ENCODE measurements at regions not wholly inside any gene's neighbourhood (a gene's known extent, or its start where the extent isn't known, plus 50 kb on each side); places are given as distances from the start of the nearest gene placed in this dataset.

DNA sequence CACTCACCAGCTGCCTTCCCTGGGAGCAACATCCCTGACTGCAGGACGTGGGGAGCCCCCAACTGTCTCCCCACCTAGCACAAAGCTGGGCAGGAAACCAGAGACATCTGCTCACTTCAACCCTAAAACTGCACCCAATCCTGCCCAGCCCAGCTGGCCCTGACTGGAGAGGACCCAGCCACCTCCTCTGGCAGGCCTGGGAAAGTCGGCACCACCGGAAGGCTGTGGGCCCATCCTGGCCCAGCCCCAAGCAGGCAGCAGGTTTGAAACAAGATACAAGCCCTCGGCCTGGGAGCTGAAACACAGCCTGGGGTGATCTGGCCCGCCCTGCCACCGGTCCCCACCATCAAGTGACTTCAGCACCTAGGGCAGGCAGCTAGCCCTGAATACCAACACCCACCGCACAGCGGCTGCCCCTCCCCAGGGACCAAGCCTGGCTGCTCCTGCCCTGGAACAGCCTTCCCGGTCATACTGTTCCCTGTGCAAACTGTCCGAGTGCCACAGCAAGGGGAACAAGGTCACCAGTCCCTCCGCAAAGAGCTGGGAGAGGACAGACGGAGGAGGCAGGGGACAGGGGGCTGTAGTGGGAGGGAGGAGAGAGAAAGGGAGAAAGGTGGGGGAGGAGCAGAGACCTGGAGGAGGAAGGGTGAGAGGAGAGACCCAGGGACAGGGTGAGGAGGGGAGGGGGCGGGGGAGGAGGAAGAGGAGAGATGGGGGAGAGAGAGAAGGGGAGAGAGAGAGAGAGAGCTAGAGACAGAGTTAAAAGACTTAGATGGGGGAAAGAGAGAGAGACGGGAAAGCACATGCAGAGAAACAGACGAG lies 115.7 kb downstream of the RFLNA start:
- DNase-seq: no peak

DNA sequence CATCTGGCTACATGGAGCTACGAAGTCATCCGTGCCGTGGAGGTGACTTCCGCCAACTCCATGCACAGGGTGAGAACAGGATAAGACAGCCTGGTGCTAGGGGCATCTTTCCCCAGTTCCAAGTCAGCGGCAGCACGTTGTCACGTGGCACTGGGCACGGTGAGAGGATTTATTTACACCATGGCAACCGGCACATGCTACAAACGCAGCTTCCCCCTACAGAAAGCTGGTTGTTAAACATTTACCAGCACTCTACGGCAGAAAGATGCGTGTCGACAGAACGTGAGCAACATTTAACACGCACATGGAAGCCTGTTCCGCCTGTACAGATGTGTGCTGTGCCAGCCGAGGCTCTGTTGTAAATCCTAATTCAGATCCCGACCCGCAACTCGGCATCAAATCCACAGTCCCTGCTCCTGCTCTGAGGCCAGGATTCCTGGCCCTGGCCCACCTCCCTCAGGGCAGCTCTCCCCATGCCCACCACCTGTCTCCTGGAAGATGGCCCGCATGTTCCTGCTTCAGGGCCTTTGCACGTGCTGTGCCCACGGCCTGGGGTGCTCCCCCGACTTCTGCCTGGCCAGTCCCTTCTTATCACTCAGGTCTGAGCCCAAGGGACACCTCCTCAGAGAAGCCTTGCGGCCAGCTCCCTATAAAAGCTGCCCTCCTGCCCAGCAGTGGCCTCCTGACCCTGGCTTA lies 114.1 kb downstream of the RFLNA start:
- DNase-seq: no peak

DNA sequence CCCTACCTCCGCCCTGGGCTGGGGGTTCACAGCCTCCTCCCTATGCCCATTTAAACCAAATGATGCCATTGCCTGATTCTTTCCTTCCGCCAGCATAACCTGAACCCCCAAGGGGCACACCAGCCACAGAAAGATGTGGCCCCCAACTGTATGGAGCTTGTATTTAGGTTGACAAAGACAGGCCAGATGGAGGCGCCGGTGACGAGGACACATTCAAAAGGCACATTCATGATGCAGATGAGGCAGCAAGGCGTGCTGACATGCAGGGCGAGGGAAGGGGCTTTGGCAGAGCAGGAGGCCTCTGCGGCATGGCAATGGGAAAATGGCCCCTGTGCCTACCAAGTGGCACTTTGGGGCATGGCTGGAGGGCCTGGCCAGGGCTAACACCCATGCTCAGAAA lies 112.2 kb downstream of the RFLNA start:
- no peak for DNase-seq

DNA sequence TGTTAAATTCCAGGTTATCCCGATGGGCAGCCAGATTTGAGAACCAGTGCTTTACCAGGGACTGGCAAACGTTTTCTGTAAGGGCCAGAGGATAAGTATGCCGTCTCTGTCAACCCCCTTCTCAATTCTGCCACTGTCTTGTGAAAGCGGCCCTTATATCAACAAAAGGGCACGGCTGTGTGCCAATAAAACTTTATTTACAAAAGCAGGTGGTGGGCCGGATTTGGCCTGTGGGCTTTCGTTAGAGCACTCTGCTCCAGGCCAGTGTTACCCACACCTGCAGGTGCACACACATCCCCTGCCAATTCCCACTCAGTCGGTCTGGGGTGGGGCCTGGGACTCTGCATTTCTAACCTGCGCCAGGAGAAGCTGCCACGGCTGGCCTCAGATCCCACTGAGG lies 111.2 kb downstream of the RFLNA start:
- DNase-seq: no peak

DNA sequence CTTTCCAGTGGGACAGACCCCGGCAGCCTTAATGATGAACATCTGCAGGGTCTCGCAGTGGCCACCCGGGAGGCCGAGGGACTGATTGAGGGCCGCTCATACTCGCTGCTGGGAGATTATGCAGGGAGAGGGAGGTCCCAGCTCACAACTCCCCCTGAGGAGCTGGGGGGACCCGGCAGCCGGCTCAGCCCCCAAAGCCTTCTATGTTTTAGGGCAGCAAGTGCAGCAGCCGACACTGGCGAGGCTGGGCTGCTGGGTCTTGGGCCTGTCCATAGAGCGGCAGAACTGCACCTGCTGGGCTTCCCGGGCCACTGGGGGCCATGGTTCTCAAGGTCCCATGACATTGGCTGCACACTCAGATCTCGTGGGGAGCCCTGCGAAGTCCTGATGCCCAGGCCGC lies 110.7 kb downstream of the RFLNA start:
- DNase-seq: no peak

DNA sequence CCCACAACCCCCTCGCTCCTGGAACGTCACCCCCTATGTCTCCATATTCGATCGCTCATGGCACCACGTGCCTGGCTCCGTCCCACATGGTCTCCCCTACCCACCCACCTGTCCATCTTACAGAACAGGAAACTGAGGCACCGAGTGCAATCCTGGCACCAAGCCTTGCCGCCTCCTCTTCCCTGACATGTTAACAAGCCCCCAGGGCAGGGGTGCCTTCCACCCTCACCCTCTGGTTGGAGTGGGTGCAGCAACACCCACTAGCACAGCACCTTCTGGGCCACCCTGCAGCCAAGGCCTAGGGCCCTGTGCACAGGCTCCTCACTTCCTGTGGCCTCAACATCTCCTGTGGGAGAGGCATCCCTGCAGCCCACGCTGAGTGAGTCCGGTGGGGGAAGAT lies 110.3 kb downstream of the RFLNA start:
- DNase-seq: no peak

DNA sequence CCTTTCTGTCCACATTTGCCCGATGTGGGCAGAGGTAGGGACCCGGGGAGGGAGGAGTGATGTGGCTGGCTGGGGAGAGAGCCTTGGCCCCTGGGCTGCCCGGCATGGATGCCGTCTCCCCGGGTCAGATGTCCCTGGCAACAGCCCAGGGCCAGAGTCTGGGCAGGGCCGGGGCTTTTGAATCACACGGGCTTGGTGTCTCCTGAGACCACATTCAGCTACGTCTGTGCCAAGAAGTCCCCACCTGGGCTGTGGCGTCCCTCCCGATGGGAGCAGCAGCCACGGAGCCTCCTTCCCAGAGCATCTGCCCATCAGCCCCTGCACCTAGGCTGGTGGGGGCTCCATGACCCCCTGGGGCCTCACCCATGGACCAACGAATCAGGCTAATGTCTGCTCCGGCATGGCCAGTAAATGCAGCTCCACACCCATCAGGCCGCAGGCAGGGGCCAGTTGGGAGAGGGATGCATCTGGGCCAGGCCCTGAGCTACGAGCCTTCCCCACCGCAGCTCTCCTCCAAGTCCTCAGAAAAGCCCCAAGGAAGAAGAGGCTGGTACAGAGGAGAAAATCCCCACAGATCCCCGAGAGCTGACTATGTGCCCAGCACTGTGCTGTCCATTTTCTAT lies 109.4 kb downstream of the RFLNA start:
- DNase-seq: no peak

DNA sequence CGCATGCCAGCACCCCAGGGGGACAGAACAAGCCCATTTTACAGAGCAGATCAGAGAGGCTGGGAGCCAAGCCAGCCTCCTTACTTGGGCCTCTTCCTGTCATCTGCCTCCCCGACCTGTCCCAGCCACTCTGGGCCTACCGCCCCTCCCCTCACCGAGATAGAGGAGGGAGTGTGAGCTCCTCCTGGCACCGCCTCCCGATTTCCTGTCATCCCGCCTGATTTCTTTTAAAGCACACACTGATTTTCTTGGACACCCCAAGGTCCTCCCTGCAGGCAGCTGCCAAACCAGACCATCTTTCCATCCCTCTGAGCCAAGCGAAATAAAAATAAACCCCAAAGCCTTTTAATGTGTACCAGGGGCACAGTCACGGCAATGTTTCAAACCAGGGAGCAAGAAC lies 108.4 kb downstream of the RFLNA start:
- DNase-seq: no peak

DNA sequence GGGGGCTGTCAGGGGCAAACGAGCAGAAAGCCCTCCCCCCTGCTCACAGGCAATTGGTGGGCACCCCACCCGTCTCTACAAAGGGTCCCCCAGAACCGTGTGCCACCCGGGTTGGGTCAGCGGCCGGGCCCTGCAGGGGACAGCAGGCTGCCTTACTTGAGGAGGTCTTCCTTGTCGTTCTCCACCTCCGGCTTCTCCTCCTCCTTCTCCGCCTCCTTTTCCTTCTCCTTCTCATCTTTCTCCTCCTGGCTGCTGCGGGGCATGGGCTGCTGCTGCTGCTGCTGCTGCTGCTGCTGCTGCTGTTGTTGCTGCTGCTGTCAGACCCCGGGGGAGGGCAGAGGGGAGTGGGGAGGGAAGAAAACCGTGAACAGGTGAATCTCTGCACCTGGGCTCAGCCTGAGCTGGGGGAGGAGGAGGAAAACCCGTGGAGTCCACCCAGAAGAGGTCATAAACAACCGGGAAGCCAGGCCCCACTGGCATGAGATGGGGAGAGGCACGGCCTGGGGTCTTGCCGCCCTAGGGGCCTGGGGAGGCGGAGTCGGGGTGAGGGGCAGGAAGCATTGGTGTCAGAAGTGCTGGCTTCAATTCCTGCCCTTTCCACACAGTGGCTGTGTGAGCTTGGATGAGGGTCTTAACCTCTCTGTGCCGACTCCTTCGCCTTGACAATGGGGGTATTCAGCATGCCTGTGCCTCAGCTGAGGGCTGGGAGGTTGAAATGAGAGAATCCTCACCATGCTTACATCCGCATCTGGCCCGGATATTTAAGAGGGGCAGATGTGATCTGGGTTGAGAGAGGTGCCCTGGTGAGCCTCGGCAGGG lies 107.6 kb downstream of the RFLNA start:
- DNase-seq: no peak

DNA sequence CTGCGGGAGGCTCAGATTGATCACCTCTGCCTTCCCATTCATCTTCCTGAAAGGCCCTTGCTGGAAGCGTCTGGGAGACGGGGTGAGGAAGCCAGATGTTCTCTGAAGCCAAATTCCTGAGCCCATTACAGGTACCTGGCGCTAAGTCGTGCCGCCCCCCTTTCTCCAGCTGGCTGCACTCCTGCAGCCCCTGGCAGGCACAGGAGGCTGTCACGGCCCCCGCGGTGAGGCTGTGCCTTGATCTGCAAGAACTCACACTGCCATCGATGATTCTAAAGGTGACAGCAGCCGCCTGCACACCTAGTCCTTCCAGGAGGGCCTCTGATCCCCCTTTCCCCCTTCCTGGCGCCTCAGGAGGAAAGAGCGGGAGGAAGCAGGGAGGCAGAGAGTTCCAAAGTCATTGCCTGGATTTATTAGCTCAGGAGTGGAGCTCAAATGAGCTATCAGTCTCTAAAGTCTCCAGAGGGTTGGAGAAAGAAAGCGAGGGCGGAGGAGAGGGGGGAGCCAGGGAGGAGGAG lies 106.9 kb downstream of the RFLNA start:
- DNase-seq: peak; percentile 12

DNA sequence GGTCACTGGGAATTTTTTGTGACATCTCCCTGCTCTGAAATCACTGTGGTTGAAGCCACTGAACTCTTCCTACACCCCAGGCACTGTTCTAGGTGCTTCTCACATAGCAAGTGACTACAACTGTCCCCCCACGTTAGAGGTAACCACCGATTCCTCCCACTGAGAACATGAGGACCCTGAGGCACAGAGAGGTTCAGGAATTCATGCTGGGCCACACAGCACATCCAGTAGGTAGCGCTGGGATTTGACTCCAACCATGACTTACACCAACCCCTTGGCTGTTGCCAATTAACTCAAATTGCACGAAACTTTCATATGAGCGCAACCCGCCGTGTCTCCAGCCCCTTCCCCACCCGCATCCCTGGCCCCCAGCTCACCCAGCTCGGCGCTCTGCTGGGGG lies 105.2 kb downstream of the RFLNA start:
- no peak for DNase-seq

DNA sequence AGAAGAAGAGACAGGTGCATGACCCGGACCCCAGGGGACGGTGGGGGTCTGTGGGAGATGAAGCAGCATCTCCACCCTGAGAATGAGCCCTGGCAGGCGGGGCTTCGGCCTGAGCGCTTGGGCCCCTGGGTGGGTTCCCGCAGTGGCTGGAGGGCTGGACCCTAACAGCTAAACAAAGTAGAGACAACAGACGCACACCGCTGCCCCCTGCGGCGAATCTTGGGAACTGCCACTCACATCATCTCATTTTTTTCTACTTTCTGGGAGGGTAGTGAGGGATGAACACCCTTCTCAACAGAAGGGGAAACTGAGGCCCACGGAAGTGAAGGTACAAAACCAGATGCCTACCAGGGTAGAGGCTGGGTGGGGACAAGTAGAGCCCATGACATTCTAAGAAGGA lies 104.7 kb downstream of the RFLNA start:
- no peak for DNase-seq

DNA sequence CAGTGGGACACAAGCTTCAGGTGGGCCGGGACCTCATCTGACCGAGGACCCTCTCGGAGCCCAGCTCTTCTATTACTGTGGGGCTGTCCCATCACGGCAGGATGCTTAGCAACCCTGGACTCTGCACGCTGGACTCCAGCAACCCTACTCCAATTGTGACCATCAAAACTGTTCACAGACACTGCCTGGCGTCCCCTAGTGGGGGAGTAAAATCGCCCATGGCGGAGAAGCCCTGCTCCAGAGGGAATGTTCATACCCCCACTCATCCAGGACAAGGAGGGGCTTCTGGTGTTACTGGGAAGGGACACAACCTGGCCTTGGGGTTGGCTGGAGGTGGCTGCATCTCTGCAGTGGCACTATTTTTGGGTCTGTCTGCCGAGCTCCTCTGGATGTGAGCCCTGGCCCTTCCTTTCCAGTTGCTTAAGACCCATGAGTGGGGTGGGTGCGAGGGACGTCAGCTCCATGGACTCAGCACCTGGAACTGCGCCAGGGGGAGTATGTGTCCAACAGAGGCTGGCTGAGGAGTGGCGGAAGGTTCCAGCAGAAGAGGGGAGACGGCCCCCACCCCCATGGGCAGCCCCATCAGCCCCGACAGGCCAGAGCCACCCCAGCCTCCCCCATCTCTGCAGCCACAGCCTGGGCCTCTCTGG lies 103.8 kb downstream of the RFLNA start:
- DNase-seq: no peak

DNA sequence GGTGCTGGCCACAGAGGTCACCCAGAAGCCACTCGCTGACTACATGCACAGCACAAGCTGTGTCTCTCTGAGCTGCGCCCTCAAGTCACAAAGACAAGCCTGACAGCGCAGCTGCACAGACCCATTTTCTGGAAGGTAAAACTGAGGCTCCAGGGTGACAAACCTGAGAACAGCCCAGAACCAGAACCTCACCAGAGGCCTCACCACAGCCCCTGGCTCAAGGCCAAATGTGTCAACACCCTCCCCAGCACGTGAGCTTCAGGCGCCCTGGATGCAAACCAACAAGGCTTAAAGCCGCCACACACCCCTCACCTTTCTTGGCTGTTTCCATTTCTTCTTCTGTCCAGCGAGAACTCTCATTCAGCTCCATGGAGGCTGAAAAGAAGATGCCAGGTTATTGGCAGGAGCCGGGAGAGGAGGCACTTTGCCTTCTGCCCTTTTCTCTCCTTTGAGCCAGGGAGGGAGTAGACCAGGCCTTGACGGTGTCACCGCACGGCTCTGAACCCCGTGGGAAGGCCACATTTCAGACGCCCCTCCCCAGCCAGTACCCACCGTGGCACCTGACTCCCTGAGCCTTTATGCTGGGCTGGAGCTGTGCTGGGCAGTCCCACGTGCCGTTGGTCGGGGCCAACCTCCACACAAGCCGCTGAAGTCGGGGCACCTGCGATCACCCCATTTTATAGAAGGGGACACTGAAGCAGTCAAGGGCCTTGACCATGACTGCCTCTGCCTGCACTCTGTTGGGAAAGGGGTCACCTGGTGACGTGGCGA lies 103.1 kb downstream of the RFLNA start:
- no peak for DNase-seq

DNA sequence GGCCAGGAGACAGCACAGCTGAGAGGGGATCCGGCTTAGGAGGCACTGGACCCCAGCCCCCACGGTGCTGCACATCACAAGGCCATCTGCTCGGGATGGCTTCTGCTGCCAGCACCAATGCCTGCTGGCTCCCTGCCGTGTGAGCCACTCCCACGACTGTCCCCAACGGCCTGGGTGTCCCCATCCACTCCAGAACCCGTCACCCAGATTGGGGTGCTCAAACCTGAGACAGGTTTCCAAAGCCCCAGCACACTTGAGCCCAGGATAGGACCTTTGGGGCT lies 102.4 kb downstream of the RFLNA start:
- no peak for DNase-seq

DNA sequence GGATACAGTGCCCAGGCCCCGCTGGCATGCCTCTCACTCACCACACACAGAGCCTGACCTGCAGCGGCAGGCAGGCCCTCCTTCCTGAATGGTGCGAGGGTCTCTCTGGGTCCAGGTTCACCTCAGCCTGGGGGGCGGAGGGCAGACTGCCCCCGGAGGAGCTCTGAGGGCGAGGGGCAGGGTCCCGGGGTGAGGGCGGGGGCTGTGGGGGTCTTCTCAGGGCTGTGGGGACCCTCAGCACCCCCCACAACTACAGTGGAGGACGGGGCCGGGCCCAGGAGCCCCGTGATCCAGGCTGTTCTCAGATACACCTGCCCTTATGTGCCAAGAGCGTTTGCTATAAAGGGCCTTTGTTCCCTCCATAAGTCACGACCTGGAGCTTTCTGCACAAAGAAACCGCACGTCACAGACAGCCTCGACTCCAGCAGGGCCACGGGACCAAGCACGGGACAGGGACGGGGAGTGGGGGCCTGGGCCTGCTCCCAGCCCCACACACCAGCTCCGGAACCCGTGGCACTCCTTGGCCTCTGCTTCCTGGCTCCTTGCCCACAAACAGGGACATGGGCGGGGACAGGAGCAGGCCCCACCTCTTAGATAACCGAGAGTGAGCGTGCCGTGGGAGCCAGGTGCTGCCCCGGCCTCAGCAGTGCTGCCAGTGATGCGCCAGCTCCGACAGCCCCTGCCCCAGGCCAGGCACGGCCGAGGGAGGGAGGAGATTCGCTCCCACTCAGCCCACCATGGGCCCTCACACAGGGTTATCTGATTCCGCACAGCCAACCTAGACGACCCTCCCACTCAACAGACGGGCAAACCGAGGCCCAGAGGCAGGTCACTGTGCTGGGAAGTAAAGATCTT lies 101.9 kb downstream of the RFLNA start:
- DNase-seq: no peak

DNA sequence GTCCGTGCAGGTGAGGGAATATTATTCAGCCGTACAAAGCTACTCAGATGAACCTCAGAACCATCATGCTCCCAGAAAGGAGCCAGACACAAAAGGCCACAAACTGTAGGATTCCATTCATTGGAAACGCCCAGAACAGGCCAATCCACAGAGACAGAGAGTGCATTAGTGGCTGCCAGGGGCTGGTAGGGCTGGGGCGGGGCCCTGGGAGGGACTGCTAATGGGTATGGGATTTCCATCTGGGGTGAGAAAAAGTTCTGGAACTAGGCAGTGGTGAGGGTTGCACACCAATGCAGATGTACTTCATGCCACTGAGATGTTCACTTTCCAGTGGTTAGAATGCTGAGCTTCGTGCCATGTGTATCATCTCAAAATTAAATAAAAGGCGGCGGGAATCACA lies 101.1 kb downstream of the RFLNA start:
- no peak for DNase-seq

DNA sequence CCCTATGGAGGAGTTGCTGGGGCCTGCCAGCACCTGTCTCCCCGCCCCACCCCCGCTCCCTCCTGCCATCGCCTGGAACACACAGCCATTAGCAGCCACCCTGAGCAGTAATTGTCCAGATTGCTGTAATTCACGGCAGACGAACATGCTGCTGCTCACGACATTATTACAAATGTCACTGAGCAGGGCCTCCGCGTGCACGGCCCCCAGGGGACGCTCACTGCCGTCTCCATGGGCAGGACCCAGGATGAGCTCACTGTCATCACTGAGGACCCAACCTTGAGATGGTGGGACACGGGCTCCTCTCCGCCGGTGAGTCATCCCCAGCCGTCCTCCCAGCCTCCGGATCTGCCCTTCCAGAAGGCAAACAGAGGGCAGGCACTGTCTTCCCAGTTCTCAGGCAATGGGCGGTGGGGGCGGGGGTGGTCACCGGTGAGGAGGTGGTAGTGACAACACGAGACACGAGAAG lies 100.4 kb downstream of the RFLNA start:
- DNase-seq: peak; percentile 66

DNA sequence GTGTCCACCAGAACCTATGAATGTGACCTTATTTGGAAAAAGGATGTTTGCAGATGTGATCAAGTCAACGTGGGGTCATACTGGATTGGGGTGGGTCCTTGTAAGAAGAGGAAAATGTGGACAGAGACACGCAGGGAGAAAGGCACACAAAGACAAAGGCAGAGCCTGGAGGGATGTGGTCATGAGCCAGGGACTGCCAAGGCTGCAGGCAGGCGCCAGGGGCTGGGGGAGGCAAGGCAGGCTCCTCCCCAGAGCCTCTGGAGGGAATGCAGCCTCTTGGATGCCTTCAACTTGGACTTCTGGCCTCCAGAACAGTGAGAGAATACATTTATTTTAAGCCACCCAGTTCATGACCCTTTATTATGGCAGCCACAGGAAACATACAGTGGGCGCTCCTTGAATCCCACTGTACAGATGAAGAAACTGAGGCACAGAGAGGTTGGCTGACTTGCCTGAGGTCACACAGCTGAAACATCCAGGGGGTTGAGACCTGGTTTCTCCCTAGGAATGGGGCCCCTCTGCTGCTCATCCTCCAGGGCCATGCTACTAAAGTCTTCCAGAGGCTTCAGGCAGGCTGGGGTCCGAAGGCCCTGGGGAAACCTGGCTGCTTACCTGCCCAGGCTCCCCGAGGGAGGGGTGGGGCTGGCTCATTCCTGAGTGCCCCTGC lies 99.7 kb downstream of the RFLNA start:
- no peak for DNase-seq

DNA sequence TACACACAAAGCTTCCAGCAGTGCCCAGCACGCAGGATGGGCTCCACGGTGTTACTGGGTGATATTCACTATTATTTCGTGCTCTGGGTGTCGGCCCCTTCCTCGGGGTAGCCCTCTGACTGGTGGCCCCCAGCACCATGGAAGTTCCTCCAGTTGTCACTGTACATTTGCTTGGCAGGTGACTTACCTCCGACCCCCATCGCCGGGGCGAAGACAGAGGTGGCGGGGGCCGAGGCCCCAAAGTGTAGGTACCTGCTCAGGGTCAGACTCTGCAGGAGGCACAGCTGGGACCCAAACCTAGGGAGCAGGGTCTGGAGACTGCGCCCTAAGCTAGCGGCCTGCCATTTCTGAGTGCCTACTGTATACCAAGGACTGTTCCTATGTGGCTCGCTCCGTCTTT lies 98.9 kb downstream of the RFLNA start:
- no peak for DNase-seq

Data from NCI-H2227 treated with DMSO at 0.1 percent for 48 hours (cell line).